ENCODE measurements at regions not wholly inside any gene's neighbourhood (a gene's known extent, or its start where the extent isn't known, plus 50 kb on each side); places are given as distances from the start of the nearest gene placed in this dataset.

DNA sequence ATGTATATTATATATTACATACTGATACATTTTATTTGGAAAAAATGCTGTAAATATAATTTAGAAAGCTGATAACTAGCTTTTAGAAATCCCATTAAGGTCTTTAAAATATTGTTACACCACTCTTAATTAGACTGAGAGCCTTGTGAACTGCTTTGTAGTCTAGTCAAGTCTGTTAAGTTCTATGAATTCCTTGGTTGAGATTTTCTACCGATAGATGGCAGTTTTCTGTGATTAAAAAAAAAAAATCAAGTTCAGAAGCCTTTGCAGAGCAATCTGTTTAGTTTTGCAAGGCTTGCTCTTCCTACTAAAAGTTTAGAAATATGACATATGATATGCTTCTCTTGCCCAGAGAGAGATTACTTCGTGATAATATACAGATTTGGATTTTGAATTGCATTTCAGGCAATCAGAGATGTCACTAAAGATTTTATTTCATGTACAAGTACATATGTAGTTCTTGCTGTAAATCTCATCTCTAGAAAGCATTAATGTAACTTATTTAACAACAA lies 60.4 kb upstream of the SLITRK3 start:
- DNase-seq = no peak
- WGBS, 2 donors = 33 to 41% methylated on average over 2 of the region's 2 CpGs

DNA sequence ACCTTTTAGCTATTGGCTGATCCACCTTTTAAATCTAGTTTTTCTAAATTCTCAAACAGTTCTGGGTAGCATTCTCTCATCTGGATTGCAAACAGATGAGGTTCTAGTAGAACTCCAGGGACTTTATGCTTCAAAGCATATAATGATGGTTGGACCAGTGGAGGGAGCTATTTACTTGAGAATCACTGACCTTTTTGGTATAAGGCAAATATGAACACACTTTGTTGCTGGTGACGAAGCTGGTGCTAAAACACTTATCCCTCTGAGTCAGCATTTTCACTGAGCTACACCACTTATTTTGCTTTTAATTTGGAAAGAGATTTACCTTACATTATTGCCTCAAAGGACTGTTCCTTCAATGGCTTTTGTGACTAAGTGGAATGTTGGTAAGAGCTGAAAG lies 58.6 kb upstream of the SLITRK3 start:
- no peak for TF ChIP-seq EP300 (IDR thresholded peaks at IDR 0.05)
- TF ChIP-seq, protein P1, sequence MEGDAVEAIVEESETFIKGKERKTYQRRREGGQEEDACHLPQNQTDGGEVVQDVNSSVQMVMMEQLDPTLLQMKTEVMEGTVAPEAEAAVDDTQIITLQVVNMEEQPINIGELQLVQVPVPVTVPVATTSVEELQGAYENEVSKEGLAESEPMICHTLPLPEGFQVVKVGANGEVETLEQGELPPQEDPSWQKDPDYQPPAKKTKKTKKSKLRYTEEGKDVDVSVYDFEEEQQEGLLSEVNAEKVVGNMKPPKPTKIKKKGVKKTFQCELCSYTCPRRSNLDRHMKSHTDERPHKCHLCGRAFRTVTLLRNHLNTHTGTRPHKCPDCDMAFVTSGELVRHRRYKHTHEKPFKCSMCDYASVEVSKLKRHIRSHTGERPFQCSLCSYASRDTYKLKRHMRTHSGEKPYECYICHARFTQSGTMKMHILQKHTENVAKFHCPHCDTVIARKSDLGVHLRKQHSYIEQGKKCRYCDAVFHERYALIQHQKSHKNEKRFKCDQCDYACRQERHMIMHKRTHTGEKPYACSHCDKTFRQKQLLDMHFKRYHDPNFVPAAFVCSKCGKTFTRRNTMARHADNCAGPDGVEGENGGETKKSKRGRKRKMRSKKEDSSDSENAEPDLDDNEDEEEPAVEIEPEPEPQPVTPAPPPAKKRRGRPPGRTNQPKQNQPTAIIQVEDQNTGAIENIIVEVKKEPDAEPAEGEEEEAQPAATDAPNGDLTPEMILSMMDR (IDR thresholded peaks at IDR 0.05) = peak in 1 of 6 experiments; percentile 9
- H3K4me1 ChIP-seq = no peaks in the 10 kb centered on the region
- no peaks in the 10 kb centered on the region for H3K9me3 ChIP-seq
- H3K36me3 ChIP-seq = no peaks in the 10 kb centered on the region
- ATAC-seq (ENCODE audit: low FRiP score in 2 of 2) (no peak), DNase-seq (no peak)
- 13 to 23% methylated on average over 1 of the region's 1 CpG for WGBS, 2 donors
- no peak overlapping the region for H3K4me3 ChIP-seq
- H3K27ac ChIP-seq = no peak overlapping the region
- H3K27me3 ChIP-seq = no peaks in the 10 kb centered on the region

More for the DNA sequence above, 60.4 kb upstream of the SLITRK3 start:
- Histone ChIP-seq H3K27me3 (no peaks in the 10 kb centered on the region), H3K4me1 (no peaks in the 10 kb centered on the region), H3K4me3 (no peak overlapping the region), H3K9me3 (no peaks in the 10 kb centered on the region), H3K27ac (no peak overlapping the region), H3K36me3 (no peaks in the 10 kb centered on the region)
- ATAC-seq (ENCODE audit: low FRiP score in 2 of 2) = no peak
- TF ChIP-seq EP300 (IDR thresholded peaks at IDR 0.05) = no peak
- no peak for TF ChIP-seq POLR2A (IDR thresholded peaks at IDR 0.05)
- TF ChIP-seq, protein P1 (IDR thresholded peaks at IDR 0.05) = no peak
- no peak for TF ChIP-seq POLR2AphosphoS5 (IDR thresholded peaks at IDR 0.05)

Data from upper lobe of left lung (tissue), 6 donors.